ENCODE measurements at regions not wholly inside any gene's neighbourhood (a gene's known extent, or its start where the extent isn't known, plus 50 kb on each side); places are given as distances from the start of the nearest gene placed in this dataset.

DNA sequence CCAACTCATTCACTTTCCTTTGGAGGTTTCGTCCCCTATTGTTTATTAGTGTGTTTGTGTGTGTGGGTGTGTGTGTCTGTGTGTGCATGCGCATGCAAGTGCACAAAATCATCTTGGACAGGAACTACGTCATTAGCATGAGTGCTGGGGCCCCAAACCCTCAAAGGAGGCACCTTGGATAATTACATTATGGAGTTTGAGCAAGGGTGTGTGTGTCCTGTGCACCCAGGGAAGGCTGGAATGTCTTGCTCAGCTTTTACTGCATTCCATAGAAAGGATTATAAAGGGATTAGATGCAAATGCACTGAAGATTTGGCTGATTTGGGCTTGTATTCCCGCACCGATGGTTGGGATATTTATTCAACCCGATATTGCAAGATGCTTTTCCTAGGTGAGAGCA is 203.4 kb upstream of the NAV2 start:
- no peak overlapping the region for H3K4me3 ChIP-seq (ENCODE audit: low read depth, low read length)
- TF ChIP-seq, protein P1, sequence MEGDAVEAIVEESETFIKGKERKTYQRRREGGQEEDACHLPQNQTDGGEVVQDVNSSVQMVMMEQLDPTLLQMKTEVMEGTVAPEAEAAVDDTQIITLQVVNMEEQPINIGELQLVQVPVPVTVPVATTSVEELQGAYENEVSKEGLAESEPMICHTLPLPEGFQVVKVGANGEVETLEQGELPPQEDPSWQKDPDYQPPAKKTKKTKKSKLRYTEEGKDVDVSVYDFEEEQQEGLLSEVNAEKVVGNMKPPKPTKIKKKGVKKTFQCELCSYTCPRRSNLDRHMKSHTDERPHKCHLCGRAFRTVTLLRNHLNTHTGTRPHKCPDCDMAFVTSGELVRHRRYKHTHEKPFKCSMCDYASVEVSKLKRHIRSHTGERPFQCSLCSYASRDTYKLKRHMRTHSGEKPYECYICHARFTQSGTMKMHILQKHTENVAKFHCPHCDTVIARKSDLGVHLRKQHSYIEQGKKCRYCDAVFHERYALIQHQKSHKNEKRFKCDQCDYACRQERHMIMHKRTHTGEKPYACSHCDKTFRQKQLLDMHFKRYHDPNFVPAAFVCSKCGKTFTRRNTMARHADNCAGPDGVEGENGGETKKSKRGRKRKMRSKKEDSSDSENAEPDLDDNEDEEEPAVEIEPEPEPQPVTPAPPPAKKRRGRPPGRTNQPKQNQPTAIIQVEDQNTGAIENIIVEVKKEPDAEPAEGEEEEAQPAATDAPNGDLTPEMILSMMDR (IDR thresholded peaks at IDR 0.05; ENCODE audit: borderline replicate concordance, insufficient read depth, low read depth, low read length), result no peak

DNA sequence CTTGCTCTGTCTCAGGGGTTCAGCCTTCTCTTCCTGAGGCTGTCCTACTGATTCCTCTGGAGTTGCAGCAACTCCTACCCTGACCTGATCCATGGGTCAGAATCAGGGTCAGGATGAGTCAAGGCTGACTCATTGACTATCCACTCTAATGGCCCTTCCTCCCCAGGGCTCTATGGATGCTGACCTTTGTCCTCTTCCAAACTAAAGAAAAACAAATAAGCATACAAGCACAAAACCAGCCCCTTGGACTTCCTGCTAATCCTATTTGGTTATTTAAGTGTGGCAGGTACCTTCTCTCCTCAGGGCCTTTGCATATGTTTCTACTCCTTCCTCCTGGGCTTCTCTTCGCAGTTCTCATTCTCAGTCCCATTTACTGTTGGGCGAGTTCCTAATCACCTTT is 204.5 kb upstream of the NAV2 start:
- no peak overlapping the region for H3K4me3 ChIP-seq (ENCODE audit: low read depth, low read length)
- TF ChIP-seq, protein P1 (IDR thresholded peaks at IDR 0.05; ENCODE audit: borderline replicate concordance, insufficient read depth, low read depth, low read length), result no peak

DNA sequence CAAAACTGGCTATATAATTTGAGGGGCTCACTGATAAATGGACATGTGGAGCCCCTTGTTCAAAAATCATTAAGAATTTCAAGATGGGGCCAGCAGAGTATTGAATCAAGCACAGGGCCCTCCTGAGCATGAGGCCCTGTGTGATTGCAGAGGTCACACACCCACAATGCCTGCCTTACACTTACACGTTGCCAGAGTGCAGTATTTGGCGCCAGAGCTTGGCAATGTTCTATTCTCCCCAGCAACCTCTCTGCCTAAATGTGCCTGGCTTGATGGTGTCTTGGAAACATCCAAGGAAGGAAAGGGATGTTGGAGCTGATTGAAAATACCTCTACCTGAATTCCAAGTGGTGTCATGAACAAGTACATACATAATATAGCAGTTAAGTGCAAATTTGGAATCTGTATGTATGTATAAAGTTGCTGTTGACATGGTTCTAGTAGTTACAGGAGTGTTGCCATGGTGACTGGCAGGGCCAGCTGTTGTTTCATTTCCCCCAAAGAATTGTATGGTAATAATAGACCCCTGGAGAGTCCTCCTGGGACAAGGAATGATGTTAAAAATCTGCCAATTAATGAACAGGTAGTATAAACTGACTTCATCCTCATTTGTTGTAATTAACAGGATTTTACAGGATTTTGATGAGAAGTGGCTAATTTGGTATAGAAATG is 205.7 kb upstream of the NAV2 start:
- TF ChIP-seq, protein P1 (IDR thresholded peaks at IDR 0.05; ENCODE audit: borderline replicate concordance, insufficient read depth, low read depth, low read length), result no peak
- no peak overlapping the region for H3K4me3 ChIP-seq (ENCODE audit: low read depth, low read length)

GRCh38 chr11:19502691-19503253 is 209.9 kb upstream of the NAV2 start:
- TF ChIP-seq, protein P1 (IDR thresholded peaks at IDR 0.05; ENCODE audit: borderline replicate concordance, insufficient read depth, low read depth, low read length), result no peak
- no peak overlapping the region for H3K4me3 ChIP-seq (ENCODE audit: low read depth, low read length)

GRCh38 chr11:19501631-19502030 is 211.0 kb upstream of the NAV2 start:
- no peak overlapping the region for H3K4me3 ChIP-seq (ENCODE audit: low read depth, low read length)

GRCh38 chr11:19499999-19500398 is 212.6 kb upstream of the NAV2 start:
- H3K4me3 ChIP-seq (ENCODE audit: low read depth, low read length), result no peak overlapping the region
- TF ChIP-seq, protein P1 (IDR thresholded peaks at IDR 0.05; ENCODE audit: borderline replicate concordance, insufficient read depth, low read depth, low read length), result no peak

More at GRCh38 chr11:19501631-19502030, 211.0 kb upstream of the NAV2 start:
- TF ChIP-seq, protein P1 (IDR thresholded peaks at IDR 0.05; ENCODE audit: borderline replicate concordance, insufficient read depth, low read depth, low read length), result no peak

DNA sequence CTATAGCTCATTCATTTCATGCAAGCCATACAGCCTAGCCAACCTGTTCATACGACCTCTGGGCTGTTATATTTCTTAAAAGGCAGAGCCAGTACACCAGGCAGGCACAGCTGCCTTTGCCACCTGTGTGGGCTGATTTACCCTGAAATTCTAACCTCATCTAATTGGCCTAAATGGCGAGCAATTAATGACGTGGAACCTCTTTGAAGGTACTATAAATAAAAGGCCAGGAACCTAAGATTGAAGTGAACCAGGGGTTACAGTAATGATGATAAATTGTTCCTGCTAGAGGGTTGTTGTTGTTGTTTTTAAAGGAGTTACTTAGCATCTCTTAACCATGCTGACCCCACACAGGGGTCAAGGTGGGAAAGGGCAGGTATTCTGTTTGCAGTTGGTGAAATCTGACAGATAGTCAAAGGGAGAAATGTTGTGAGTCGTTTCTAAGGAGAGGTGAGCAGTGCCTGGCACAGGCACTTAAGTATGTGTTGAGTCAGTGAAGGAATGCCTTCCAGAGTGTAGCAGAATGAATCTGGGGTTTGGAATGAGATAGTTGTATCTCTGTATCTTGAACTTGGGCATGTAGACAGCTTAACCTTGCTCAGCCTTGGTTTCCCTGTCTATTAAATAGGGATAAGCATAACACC is 213.5 kb upstream of the NAV2 start:
- no peak overlapping the region for H3K4me3 ChIP-seq (ENCODE audit: low read depth, low read length)
- TF ChIP-seq, protein P1 (IDR thresholded peaks at IDR 0.05; ENCODE audit: borderline replicate concordance, insufficient read depth, low read depth, low read length), result no peak
